GM18858 (cell line): ENCODE measurements at regions not wholly inside any gene's neighbourhood (a gene's known extent, or its start where the extent isn't known, plus 50 kb on each side); places are given as distances from the start of the nearest gene placed in this dataset.

Experiments used
- ATAC-seq: cut with Tn5 transposase; IDR thresholded peaks from one replicate; pipeline ENCODE4 v1.9.1; 2021; ENCODE audit not compliant: unreplicated experiment

- ATAC-seq, result no peak
These were observed 354.1 kb downstream of the GRIA2 start for GRCh38 chr4:157574606-157575005.

- no peak for ATAC-seq
These were observed 352.4 kb downstream of the GRIA2 start for GRCh38 chr4:157572951-157573350.

GRCh38 chr4:157572284-157572683, 351.8 kb downstream of the GRIA2 start:
- ATAC-seq, result no peak

- no peak for ATAC-seq
These were observed 344.2 kb downstream of the GRIA2 start for GRCh38 chr4:157564771-157565170.

- no peak for ATAC-seq
These were observed 343.7 kb downstream of the GRIA2 start for GRCh38 chr4:157564218-157564617.

- no peak for ATAC-seq
These were observed 337.5 kb downstream of the GRIA2 start for GRCh38 chr4:157558016-157558415.

GRCh38 chr4:157550028-157550427, 329.5 kb downstream of the GRIA2 start:
- no peak for ATAC-seq

- no peak for ATAC-seq
These were observed 307.4 kb downstream of the GRIA2 start for GRCh38 chr4:157527954-157528353.

- no peak for ATAC-seq
These were observed 301.4 kb downstream of the GRIA2 start for GRCh38 chr4:157521906-157522305.

GRCh38 chr4:157514711-157515110, 294.2 kb downstream of the GRIA2 start:
- ATAC-seq, result no peak

GRCh38 chr4:157509341-157509740, 288.8 kb downstream of the GRIA2 start:
- no peak for ATAC-seq

GRCh38 chr4:157502656-157503055, 282.1 kb downstream of the GRIA2 start:
- no peak for ATAC-seq

GRCh38 chr4:157459785-157460184, 239.3 kb downstream of the GRIA2 start:
- no peak for ATAC-seq

- ATAC-seq, result no peak
These were observed 226.7 kb downstream of the GRIA2 start for GRCh38 chr4:157447195-157447594.

GRCh38 chr4:157444014-157444413, 223.5 kb downstream of the GRIA2 start:
- ATAC-seq, result no peak

- ATAC-seq, result no peak
These were observed 223.0 kb downstream of the GRIA2 start for GRCh38 chr4:157443537-157443936.

- no peak for ATAC-seq
These were observed 205.4 kb downstream of the GRIA2 start for GRCh38 chr4:157425897-157426296.

GRCh38 chr4:157423526-157424020, 203.0 kb downstream of the GRIA2 start:
- no peak for ATAC-seq

GRCh38 chr4:157421365-157421764, 200.8 kb downstream of the GRIA2 start:
- ATAC-seq, result no peak
